ENCODE measurements at regions not wholly inside any gene's neighbourhood (a gene's known extent, or its start where the extent isn't known, plus 50 kb on each side); places are given as distances from the start of the nearest gene placed in this dataset.

DNA sequence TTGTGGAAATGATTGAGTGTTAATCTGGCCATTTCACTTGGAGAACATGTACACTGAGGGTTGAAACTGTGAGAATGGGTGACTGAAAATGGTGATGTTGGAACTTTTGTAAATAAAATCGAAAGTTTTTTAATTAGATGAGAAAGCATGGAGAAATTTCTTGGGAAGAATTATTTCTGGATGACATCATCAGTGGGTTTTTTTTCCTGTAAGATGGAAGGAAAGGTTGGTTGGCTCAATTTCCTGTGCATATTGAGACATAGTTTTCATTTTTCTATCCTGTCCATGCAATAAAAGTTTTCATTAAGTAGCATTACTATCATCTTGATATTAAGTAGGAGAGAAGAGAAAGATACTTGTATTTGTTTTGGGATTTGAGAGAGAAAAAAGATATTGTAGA, 120.6 kb upstream of the HTR2A start:
- no peaks in the 10 kb centered on the region for H3K27me3 Mint-ChIP-seq
- intact Hi-C loops (cut with micrococcal nuclease): no loop called here
- DNase-seq: no peak
- no peaks in the 10 kb centered on the region for H3K36me3 Mint-ChIP-seq (ENCODE audit: low read depth)
- ChIA-PET CTCF (no interaction called here), POLR2A (no interaction called here)
- no peak overlapping the region for H3K27ac Mint-ChIP-seq
- H3K9me3 Mint-ChIP-seq: peaks cover 1% of the 10 kb centered on the region
- TF ChIP-seq, protein P1, sequence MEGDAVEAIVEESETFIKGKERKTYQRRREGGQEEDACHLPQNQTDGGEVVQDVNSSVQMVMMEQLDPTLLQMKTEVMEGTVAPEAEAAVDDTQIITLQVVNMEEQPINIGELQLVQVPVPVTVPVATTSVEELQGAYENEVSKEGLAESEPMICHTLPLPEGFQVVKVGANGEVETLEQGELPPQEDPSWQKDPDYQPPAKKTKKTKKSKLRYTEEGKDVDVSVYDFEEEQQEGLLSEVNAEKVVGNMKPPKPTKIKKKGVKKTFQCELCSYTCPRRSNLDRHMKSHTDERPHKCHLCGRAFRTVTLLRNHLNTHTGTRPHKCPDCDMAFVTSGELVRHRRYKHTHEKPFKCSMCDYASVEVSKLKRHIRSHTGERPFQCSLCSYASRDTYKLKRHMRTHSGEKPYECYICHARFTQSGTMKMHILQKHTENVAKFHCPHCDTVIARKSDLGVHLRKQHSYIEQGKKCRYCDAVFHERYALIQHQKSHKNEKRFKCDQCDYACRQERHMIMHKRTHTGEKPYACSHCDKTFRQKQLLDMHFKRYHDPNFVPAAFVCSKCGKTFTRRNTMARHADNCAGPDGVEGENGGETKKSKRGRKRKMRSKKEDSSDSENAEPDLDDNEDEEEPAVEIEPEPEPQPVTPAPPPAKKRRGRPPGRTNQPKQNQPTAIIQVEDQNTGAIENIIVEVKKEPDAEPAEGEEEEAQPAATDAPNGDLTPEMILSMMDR (IDR thresholded peaks at IDR 0.05): no peak
- H3K4me1 Mint-ChIP-seq (ENCODE audit: low read depth): no peaks in the 10 kb centered on the region
- no peak overlapping the region for H3K4me3 Mint-ChIP-seq
- ATAC-seq: no peak

DNA sequence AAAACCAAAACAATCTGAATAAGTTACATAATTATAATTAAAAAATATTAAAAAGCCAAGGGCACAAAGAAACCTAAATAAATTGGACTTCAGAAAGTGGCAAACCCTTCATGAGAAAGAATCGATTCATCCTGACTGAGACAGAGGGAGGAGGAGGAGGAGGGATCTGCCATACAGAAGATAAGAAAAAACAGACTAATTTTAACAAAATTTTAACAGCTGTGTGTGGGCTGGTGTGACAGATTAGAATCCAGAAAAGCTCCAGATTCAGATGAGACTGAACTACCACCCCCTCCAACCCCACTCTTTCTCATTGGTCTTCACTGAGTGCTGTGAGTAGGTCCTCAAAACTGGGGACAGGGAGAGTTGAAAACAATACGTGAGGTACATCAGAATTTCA, 111.5 kb upstream of the HTR2A start:
- intact Hi-C loops (cut with micrococcal nuclease): no loop called here
- no peak overlapping the region for H3K4me3 Mint-ChIP-seq
- H3K9me3 Mint-ChIP-seq: no peaks in the 10 kb centered on the region
- H3K36me3 Mint-ChIP-seq (ENCODE audit: low read depth): no peaks in the 10 kb centered on the region
- no peak overlapping the region for H3K27ac Mint-ChIP-seq
- H3K27me3 Mint-ChIP-seq: peaks cover 11% of the 10 kb centered on the region
- ATAC-seq (no peak), DNase-seq (no peak)
- H3K4me1 Mint-ChIP-seq (ENCODE audit: low read depth): no peaks in the 10 kb centered on the region
- TF ChIP-seq, protein P1 (IDR thresholded peaks at IDR 0.05): no peak
- ChIA-PET CTCF (no interaction called here), POLR2A (no interaction called here)

DNA sequence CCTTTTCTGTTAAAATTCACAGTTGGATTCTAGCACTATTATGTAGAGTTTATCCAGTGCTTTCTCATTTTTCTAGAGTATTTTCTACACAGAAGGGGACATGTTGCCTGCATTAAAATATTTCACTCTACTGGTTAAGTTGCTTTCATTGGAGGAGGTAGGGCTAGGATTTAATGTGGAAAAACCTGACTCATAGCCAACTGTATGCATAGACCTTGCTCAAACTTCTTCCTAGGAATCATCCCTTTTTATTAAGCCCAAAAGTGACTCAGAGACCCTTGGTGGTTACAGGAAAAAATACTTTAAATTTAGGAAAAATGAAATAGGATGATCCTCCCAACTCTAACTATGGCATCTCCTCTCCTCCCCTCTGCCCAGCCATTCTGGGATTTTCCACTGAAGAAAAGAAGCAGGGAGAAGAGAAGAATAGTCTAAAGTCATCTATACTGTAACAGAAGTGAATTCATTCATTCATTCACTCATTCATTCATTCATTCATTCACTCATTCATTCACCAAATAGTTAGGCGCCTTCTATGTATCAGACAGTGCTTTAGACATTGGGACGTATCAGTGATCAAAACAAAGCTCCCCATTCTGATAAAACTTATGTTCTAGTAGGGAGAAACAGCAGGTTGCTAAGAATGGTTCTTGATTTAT, 109.0 kb upstream of the HTR2A start:
- Mint-ChIP-seq H3K4me1 (ENCODE audit: low read depth) (no peaks in the 10 kb centered on the region), H3K9me3 (no peaks in the 10 kb centered on the region), H3K27me3 (peaks cover 19% of the 10 kb centered on the region), H3K36me3 (ENCODE audit: low read depth) (no peaks in the 10 kb centered on the region), H3K27ac (no peak overlapping the region), H3K4me3 (no peak overlapping the region)
- no peak for ATAC-seq
- intact Hi-C loops (cut with micrococcal nuclease): no loop called here
- CTCF ChIA-PET: no interaction called here
- POLR2A ChIA-PET: no interaction called here
- TF ChIP-seq, protein P1 (IDR thresholded peaks at IDR 0.05): no peak
- DNase-seq: no peak

DNA sequence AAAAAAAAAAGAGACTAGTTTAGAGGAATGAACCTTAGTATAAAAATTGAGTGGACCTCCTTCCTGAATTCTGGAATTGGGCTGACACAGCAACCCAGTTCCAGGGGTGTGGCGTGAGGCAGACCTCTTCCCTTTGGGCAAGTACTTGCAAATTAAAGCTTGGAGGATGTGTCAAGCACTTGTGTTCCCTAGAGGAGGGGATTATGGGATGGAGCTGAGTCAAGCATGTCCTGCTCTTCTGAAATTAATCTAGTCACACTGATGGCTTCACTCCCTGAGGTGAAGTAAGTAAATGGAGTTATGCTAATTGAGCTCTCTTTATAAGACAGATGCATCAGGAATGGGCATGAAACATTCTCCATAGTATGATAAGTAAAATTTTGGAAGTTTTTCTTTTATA, 107.7 kb upstream of the HTR2A start:
- CTCF ChIA-PET: interaction anchor here (0.8 kb wide), 1 partner anchor 111 kb away, joined by 3 read pairs; no protein-coding TSS in a partner anchor
- intact Hi-C loops (cut with micrococcal nuclease): no loop called here
- DNase-seq (no peak), ATAC-seq (no peak)
- Mint-ChIP-seq H3K4me3 (no peak overlapping the region), H3K27me3 (peaks cover 19% of the 10 kb centered on the region), H3K9me3 (no peaks in the 10 kb centered on the region), H3K27ac (no peak overlapping the region), H3K4me1 (ENCODE audit: low read depth) (no peaks in the 10 kb centered on the region), H3K36me3 (ENCODE audit: low read depth) (no peaks in the 10 kb centered on the region)
- POLR2A ChIA-PET: no interaction called here
- TF ChIP-seq, protein P1 (IDR thresholded peaks at IDR 0.05): no peak

DNA sequence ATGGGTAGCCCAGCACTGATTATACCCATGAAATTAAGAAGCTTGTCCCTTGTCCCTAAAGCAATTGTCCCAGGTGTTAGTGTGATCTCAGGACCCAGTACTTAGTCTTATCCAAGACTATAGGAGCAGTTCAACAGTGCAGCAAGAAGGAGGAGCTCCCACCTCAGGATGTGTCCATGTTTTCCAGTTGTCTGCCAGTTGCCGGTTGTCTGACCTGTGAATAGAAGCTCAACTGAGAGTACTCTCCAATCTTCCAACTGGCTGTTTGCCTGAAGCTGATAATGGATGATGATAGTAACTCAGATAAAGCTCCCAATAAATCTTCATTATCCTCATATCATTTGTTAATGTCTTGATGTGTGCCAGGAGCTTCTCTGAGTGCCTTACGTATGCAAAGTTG, 107.2 kb upstream of the HTR2A start:
- ChIA-PET POLR2A (no interaction called here), CTCF (interaction anchor here (0.8 kb wide), 1 partner anchor 111 kb away, joined by 3 read pairs; no protein-coding TSS in a partner anchor)
- intact Hi-C loops (cut with micrococcal nuclease): no loop called here
- Mint-ChIP-seq H3K4me1 (ENCODE audit: low read depth) (no peaks in the 10 kb centered on the region), H3K9me3 (no peaks in the 10 kb centered on the region), H3K36me3 (ENCODE audit: low read depth) (no peaks in the 10 kb centered on the region), H3K27ac (no peak overlapping the region), H3K27me3 (peaks cover 19% of the 10 kb centered on the region), H3K4me3 (no peak overlapping the region)
- TF ChIP-seq, protein P1 (IDR thresholded peaks at IDR 0.05): no peak
- ATAC-seq: no peak
- no peak for DNase-seq
